ENCODE measurements at regions not wholly inside any gene's neighbourhood (a gene's known extent, or its start where the extent isn't known, plus 50 kb on each side); places are given as distances from the start of the nearest gene placed in this dataset.
"Not testable (repeated sequence)": the region's sequence is repeated elsewhere in the genome, so short reads cannot be mapped to it uniquely, and the experiment has no call there.

DNA sequence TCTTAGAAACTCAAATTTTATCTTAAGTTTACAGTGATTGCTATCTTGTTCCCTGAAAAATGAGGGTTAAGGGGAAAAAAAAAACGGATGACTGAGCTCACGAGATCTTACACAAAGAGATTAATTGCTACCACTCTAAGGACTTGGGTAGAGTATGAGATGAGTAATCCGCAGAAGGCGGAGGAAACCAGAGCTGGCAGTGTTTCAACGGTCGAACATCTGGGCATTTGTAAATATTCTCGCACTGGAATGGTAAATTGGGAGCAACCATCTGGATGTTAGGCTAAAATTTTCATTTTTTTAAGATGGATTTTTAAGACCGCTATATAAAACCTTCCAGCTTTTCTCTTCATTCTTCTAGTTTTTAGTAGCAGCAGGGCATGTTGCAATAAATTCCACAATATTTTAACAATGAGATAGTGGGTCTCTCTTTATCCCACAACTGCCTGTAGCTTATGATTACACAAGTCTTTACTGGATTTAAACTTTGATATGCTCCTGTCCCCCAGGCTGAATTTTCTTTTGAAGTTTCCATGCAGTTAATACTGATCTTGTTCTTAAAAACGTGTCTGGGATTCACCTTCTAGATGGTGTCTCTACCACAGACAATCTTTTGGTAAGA lies 1324.1 kb downstream of the AACS start:
- peak; percentile 68 for DNase-seq

DNA sequence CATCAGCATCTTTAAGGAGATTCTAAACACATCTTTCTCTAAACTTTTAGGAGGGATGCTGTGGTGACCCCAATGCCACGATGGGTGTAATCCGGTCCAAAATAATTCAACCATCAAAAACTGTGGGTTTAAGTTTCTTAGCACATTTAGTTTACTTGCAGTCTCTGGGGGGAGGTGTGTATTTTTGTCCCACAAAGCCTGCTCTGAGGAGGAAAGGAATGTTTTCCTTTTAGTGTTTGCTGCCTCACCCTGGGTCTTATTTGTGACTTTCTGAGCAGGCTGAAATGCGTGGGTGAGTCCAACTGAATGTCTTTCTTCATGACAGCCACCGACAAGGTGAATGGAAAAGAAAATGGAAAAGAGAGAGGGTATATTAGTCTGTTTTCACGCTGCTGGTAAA lies 1324.7 kb downstream of the AACS start:
- DNase-seq, result no peak

DNA sequence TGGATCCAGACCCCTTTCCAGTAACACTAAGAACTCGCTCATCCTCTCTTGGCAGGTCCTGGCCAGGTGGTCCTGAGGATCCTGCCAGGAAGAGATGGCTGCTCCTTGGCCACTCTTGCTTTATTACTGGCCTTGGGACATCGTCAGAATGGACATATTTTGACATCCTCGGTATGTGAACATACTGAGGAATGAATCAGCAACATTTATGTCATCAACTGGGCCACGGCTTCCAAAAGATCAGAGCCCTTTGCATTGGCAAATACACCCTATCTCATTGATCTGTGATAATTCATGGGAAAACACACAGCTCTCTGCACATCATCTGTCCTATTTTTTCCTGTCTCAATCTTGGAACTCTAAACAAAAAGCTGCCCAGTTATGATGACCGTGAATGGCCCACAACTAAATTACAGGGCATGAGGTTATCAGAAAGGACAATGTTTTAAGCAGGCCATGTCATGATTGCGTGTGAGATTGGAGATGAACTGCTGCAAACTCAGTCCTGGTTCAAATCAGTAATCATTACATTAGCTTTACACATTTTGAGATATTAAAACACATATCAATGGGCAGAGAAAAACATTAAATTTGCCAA lies 1325.8 kb downstream of the AACS start:
- no peak for DNase-seq

DNA sequence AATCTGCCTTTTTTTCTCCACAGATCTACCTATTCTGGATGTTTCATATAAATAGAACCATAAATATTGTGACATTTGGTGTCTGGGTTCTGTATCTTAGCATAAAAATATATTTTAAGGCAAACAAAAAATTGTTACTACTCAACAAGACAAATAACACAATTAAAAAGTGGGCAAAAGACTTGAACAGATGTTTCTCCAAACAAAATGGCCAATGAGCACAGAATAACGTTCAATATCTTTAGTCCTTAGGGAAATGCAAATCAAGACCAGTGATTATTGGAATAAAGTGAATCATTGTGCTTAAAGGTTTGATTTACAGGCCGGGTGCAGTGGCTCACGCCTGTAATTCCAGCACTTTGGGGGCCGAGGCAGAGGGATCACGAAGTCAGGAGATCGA lies 1331.3 kb downstream of the AACS start:
- peak; percentile 37 for DNase-seq

DNA sequence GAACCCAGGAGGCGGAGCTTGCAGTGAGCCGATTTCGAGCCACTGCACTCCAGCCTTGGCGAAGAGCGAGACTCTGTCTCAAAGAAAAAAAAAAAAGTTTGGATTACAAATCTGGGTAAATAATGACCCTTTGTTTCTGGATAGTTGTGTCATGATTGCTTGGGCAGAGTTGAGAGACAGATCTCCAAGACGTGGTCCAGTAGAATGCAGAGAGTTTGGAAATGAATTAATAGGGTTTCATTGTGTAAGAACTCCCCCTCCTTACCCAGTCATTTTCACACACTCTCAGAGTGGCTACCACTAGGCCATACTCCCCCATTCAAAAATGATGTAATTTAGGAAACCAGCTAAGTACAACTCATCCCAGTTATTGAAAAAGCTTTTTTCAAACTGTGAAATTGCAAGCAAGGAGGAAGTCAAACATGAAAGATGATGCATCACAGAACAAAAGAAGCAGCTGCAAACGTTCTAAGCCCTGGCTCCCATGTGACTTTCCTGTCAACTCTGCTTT lies 1331.9 kb downstream of the AACS start:
- peak; percentile 77 for DNase-seq

DNA sequence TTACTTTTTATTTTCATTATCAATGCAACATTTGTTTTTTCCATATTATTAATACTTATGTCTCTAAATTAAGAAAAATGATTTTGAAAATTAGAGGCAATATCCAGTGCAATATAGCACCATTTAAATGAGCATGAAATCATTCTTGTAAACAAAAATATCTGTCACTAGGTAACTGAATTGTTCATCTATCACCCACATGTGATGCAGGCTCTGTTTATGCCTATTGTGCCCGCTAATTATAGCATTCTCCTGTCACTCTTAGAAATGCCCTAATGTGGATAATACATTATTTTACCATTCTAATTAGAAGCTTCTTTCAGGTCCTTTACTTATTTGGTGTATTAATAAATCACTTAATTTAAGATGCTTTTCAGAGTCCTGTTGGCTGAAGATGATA lies 1332.4 kb downstream of the AACS start:
- DNase-seq, result no peak

DNA sequence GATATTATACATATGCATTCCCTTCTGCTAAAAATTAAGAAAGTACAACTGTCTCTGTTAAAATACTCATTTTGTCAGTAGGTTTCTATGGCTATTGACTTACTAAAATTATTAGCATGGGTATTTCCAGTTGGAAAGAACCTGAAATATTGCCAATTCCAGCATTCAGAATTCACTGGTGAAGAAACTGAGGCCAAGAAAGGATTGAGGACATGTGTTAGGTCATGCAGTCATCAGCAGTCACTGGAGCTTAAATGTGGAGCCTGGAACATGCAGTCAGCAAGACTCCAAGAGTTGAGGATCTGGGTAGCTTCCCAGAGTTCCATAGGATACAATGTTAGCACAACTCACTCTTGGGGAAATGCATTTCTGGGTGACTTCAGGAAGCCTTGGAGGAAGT lies 1335.6 kb downstream of the AACS start:
- no peak for DNase-seq

DNA sequence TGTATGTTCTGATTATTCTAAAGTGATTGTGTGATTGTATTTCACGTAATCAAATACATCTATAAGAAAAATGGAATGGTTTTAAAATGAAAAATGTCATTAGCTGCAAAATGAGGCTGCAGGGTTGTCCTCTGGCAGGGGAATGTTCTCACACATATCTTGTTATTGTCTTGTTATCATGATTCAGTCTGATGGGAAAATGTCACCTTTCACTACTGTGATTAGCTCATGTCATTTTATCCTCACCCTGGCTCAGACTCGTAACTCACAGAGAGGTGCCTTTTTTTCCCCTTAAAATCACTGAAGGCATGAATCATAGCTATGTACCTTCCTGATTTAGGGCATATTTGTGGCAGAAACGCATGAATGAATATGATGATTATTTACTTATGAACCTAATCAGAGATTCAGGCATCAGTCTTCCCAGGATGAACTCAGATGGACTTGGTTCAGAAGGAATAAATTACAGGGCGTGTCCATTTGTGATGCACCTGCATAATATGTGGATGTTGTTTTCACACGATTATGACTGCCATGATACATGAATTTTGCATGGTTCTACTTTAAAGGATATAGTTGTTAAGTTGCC lies 1339.2 kb downstream of the AACS start:
- no peak for DNase-seq

DNA sequence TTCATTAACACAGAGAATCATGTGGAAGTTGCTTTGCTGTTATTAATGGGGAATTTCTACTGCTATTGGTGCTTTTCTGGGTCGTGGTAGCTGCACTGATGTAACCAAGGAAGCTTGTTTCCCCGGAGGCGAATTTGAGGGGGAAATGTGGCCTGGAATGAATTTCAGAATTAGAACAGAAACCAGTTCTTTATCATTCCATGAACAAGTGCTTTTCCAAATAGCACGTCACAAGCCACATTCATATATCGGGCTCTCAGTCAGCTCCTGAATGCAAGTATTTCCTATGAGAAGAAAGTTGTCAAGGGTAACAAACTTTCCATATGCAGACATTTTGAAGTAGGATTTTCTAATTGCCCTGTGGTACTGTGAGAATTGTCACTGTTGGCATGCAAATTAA lies 1353.2 kb downstream of the AACS start:
- no peak for DNase-seq

DNA sequence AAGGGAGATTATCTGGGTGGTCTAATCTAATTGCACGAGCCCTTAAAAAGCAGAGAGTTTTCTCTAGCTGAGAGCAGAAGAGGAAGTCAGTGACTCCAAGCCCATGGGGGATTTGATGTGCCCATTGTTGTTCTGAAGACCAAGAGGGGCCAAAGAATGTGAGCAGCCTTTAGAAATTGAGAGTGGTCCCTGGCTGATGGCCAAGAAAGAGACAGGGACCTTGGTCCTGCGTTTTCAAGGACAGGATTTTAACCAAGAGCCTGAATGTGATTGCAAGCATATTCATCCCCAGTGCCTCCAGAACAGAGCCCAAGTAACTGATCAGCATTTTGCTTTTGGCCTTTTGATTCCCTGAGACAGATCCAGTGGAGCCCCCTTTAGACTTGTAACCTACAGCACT lies 1353.9 kb downstream of the AACS start:
- no peak for DNase-seq

DNA sequence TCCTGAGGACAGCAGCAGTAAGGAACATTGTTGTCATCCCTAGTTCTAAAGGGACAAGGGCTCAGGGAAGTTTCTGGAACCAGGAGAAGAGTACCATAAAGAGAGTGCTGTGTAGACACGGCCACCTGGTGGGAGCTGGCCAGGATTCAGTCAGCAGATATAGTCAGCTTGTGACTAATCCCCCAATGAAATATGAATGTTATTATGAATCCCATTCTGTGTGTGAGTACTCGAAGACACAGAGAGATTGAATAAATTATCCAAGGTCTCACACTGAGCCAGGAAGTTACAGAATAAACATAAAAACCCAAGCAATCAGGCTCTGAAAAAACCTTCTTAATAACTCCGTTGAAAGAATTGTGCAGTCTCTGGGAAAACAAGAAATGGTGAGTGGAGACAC lies 1359.5 kb downstream of the AACS start:
- DNase-seq, result peak; percentile 3

DNA sequence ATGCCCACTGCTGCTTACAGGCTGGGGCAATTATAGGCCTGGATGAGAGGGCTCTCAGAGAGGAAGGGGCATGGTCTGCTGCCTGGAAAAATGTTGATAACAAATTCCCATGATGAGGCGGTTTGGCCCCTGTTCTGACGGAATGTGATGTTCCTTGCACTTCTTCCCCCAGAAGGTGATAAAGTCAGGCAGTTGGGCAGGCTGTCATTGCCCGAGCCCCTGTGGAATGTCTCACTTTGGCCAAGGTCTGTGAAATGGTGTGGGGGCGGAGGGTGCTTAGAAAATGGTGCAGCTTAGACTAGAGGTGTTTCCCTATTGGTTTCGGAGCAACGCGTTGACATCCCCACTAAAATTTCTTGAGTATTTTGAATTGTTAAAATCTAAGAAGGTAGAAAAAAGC lies 1360.0 kb downstream of the AACS start:
- no peak for DNase-seq

DNA sequence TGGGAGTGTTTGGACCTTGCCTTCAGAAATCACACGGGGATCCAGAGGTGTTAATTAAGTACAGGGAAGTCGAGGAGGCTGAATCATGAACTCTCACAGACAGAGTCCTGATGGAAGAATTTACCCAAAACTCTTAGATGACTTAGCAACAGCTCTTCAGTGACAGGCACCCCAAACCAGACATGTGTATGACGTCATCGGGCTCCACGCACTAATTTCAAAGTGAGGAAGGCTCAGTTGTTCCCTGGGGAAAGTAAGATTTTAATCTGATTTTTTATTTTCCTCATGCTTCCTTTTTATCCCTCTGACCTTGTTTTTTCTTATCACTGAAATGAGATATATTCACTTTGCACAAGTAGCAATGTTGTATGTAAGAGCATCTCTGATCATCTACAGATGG lies 1363.5 kb downstream of the AACS start:
- DNase-seq, result no peak

DNA sequence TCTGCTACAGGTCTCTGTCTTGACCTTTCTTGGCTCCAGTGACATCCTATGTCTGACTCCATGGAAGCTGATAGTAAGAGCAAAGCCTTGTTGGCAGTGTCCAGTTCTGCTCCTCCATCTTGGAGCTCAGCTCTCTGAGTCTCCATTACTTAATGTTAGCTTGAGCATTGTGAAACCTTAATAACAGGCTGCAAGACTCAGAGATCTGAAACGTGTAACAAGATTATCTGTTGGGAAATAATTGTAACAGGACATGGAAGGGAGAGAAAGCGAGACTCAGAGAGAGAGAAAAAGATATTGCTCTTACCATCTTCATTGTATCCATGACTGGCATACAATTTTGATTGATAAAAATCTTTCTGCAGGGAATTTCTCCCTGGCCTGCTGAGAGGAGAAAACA lies 1365.7 kb downstream of the AACS start:
- no peak for DNase-seq

DNA sequence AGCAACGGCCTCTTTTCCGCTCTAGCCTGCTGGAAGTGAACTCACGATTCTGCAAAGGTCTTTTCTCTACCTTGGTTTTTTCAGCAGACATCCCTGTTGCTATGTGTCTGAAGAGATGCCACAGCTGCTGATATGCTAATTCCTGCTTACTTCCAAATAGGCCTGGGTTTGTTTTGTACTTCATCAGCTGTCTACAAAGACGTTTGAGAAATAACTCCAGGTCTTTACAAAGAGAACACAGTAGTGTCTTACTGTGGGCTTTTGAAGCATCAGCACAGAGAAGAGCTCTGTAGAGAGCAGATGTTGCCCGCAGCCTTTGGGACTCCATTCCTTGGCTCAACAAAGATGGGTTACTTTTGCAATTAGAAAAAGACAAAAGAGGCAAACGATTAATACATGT lies 1366.5 kb downstream of the AACS start:
- peak; percentile 13 for DNase-seq

DNA sequence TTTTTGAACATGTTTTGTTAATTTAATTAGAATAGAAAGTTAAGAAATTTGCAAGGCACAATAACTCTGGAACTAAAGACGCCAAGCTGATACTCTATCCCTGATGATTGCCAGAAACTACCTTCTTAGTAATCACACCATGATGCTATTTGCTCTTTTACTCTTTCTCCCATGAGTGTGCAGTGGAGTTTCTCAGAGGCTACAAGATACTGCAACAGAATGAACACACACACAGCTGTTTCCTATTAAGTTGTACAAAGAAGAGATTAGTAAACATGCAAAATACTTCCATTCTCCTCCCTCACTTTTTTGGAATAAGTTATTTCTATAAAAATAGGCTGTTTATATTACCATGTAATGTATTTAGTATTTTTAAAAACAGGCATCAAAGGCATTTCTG lies 1367.5 kb downstream of the AACS start:
- peak; percentile 11 for DNase-seq

DNA sequence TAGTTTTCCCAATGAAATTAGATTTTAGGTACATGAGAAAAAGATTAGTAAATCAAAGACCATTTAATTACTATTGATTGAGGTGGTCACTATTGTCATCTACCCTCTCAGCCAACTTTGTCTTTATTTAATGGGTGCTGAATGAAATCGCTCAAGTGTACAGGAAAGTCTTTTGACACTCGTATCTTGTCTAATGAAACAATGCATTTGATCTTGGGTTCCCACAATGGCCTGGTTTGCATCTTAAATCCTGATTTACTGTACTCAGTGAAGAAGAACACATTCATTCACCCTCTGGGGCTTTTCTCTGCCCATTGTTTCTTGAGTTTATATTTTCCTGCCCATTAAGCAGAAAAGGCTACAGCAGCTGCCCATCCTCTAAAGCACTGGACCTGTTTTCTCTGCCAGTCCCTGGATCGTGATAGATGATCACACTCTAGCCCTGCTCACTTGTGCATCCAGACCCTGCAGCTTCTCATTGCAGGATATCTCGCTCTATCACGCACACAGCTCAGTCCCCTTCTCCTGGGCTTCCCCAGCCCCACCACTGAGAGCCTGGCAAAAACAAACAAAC lies 1369.3 kb downstream of the AACS start:
- no peak for DNase-seq

DNA sequence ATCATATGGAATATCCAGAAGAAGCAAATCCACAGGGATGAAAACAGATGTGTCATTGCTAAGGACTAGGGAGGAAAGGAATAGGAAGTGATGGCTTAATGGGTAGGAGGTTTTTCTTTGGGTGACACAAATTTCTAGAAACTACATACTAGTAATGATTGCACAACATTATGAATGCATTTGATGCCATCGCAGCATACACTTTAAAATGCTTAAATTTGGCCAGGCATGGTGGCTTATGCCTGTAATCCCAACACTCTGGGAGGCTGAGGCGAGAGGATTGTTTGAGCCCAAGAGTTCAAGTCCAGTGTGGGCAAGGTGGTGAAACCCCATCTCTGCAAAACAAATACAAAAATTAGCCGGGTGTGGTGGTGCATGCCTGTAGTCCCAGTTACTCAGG lies 1370.8 kb downstream of the AACS start:
- no peak for DNase-seq

DNA sequence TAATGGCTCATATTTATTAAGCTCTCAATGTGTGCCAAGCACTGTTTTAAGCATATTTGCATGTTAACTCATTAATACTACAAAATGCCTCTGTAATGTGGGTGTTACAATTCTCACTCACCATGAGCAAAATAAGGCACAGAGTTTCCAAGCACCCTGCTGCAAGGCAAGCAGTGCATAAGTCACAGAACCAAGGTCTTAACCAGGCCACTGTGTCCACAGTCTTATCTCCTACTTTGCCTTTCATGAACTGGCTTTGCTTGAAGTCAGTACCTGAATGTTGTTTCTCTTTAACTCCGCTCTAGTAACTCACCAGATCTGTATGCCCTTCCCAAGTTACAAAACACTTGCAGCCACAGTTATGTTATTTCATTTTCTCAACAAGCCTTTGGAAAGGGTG lies 1372.7 kb downstream of the AACS start:
- no peak for DNase-seq

DNA sequence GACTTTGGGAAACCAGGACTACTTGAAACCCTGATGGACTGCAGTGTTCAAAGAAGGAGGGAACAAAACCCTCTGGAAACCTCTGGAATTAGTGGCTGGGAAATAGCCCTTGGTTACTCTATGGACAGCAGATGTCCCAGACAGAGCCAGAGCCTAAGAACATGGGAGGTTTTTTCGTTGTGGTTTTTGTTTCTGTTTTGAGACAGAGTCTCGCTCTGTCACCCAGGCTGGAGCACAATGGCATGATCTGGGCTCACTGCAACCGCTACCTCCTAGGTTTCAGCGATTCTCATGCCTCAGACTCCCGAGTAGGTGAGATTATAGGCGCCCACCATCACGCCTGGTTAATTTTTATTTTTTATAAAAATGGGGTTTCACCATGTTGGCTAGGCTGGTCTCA lies 1378.7 kb downstream of the AACS start:
- no peak for DNase-seq

DNA sequence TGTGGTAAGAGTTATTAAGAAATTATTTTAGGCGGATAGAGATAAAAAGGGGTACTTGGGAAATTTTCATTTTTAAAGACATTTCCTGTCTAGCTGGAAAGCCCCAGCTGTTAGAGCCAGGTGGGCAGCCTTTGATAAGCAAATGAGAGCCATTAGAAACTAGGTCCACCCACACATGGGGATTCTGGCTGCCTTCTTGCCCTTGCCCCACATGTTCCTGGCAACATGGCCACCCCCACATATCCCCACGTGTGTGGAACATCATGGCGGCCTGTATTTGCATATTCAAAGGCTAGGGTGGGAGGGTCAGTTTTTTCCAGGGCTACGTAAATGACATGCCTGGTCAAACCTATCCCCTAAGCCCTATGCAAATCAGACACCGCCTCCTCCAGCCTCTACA lies 1382.1 kb downstream of the AACS start:
- DNase-seq, result no peak

DNA sequence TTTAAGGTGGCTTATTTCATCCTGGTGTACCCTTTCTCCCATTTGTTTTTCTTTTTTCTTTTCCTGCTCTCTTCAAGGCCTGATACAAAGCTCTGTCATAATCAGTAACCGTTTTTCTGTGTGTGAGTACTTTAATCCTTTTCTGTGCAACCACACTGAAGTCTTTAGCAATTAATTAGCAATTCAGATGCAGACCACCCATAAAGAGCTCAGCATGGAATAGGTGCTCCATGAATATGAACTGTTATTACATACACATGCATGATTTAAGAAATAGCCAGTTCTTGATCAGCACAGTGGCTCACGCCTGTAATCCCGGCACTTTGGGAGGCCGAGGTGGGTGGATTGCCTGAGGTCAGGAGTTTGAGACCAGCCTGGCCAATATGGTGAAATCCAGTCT lies 1386.6 kb downstream of the AACS start:
- no peak for DNase-seq

DNA sequence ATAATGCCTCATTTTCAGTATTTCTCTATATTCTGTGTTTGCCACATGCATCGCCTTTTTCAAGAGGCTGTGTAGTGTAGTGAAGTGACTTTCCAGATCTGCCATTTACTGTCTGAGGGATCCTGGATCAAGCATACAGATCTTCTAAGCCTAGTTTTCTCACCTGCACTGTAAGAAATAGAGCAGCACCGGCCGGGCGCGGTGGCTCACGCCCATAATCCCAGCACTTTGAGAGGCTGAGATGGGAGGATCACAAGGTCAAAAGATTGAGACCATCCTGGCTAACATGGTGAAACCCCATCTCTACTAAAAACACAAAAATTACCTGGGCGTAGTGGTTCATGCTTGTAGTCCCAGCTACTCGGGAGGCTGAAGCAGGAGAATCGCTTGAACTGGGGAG lies 1387.5 kb downstream of the AACS start:
- not testable (repeated sequence) for DNase-seq

DNA sequence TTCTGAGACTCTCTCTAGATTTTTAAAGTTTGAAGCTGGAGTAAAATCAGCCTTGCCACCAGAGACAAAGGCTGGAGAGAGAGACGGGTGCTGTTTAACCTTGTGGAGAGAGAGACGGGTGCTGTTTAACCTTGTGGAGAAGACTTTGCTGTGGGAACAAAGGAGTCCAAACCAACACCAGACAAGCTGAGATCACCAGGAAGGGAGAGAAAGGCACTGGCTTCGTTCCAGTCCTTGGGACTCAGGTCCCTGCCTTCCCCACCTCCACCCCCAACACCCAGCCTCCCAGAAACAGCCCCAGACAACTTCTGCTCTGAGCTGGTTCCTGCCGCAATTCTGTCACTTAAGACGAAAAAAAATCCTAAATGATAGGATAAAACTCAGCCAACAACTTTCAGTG lies 1389.3 kb downstream of the AACS start:
- DNase-seq, result no peak
